Gastroesophageal sphincter (tissue), 4 donors: ENCODE measurements at regions not wholly inside any gene's neighbourhood (a gene's known extent, or its start where the extent isn't known, plus 50 kb on each side); places are given as distances from the start of the nearest gene placed in this dataset.

ENCODE experiments used
- ATAC-seq: fragments of 150-250 bp; one replicate; pipeline ENCODE4 v1.9.1; 2016; ENCODE audit warnings: mild to moderate bottlenecking, moderate library complexity
- H3K27ac ChIP-seq, 4 donors: fragments of 200-600 bp; sonication (generic) in 3 of 4; 1 replicate in 3 of 4; 2 replicates in 1 of 4; pipeline ENCODE4 v1.5.1; 2016 to 2019
- H3K27me3 ChIP-seq: fragments of 200-600 bp; sonication (generic); one replicate; pipeline ENCODE4 v1.5.1; 2019
- H3K36me3 ChIP-seq, 2 donors: fragments of 200-600 bp; sonication (generic); one replicate each; pipeline ENCODE4 v1.5.1; 2019; ENCODE audit warnings: control low read depth in 1 of 2
- H3K4me1 ChIP-seq, 3 donors: fragments of 200-600 bp; sonication (generic); 1 replicate in 2 of 3; 2 replicates in 1 of 3; pipeline ENCODE4 v1.5.1; 2016 to 2019; ENCODE audit warnings: control low read depth in 2 of 3
- H3K4me3 ChIP-seq, 2 donors: fragments of 200-600 bp; sonication (generic); one replicate each; pipeline ENCODE4 v1.5.1; 2019; ENCODE audit warnings: mild to moderate bottlenecking in 1 of 2, moderate library complexity in 1 of 2
- H3K9me3 ChIP-seq, 3 donors: fragments of 200-600 bp; sonication (generic); one replicate each; pipeline ENCODE4 v1.5.1; 2017 to 2019; ENCODE audit warnings: control low read depth in 2 of 3
- CTCF ChIP-seq, 4 experiments: fragments of 200-600 bp in 2 of 4; fragments of 450-650 bp in 2 of 4; sonication (generic) in 1 of 4; IDR thresholded peaks; one replicate each; pipeline ENCODE4 v1.5.1; 2017 to 2019; ENCODE audit warnings: antibody characterized with exemption in 4 of 4, mild to moderate bottlenecking in 2 of 4, moderate library complexity in 2 of 4
- EP300 ChIP-seq: sonication (generic); formaldehyde crosslinking; IDR thresholded peaks from one replicate; pipeline ENCODE4 v1.6.1; 2017; ENCODE audit warnings: antibody characterized with exemption, mild to moderate bottlenecking
- POLR2A ChIP-seq, 2 donors: fragments of 450-650 bp; IDR thresholded peaks; one replicate each; pipeline ENCODE4 v1.6.1; 2017; ENCODE audit warnings: antibody characterized with exemption in 2 of 2, mild to moderate bottlenecking in 2 of 2, moderate library complexity in 1 of 2
- POLR2AphosphoS5 ChIP-seq: sonication (generic); formaldehyde crosslinking; IDR thresholded peaks from one replicate; pipeline ENCODE4 v1.6.1; 2017; ENCODE audit warnings: antibody characterized with exemption
- WGBS, 2 donors: methylation state at CpG; one replicate each; pipeline ENCODE4 v1.1.5; 2018; ENCODE audit warnings: low coverage in 1 of 2; 5-methylcytosine and 5-hydroxymethylcytosine counted together

- Histone ChIP-seq H3K27me3 (peaks cover 98% of the 10 kb centered on the region), H3K27ac (no peak overlapping the region), H3K36me3 (no peaks in the 10 kb centered on the region), H3K4me3 (no peak overlapping the region), H3K4me1 (no peaks in the 10 kb centered on the region), H3K9me3 (peaks cover 0 to 100% (median 0%) of the 10 kb centered on the region in 3 donors)
- TF ChIP-seq POLR2AphosphoS5: no peak
- no peak for TF ChIP-seq CTCF (IDR thresholded peaks at IDR 0.05)
- no peak for TF ChIP-seq EP300
- TF ChIP-seq POLR2A (IDR thresholded peaks at IDR 0.05): no peak
- WGBS, 2 donors: 48% methylated on average over 12 of the region's 30 CpGs; no CpG with 5 or more reads in 1 of the 2 donors
- no peak for ATAC-seq
Observed at GRCh38 chr12:34361721-34362316, 339.5 kb downstream of the ALG10 start.

- TF ChIP-seq CTCF (IDR thresholded peaks at IDR 0.05) (no peak), EP300 (no peak), POLR2AphosphoS5 (no peak), POLR2A (IDR thresholded peaks at IDR 0.05) (no peak)
- Histone ChIP-seq H3K4me1 (no peaks in the 10 kb centered on the region), H3K27me3 (peaks cover 96% of the 10 kb centered on the region), H3K4me3 (no peak overlapping the region), H3K36me3 (no peaks in the 10 kb centered on the region), H3K27ac (no peak overlapping the region), H3K9me3 (peaks cover 0 to 100% (median 0%) of the 10 kb centered on the region in 3 donors)
- 50 to 60% methylated on average over 14 to 19 of the region's 39 CpGs for WGBS, 2 donors
- no peak for ATAC-seq
Observed at GRCh38 chr12:34363050-34363673, 340.9 kb downstream of the ALG10 start.

- H3K4me3 ChIP-seq: no peak overlapping the region
- TF ChIP-seq CTCF (IDR thresholded peaks at IDR 0.05) (no peak), EP300 (no peak), POLR2A (IDR thresholded peaks at IDR 0.05) (no peak), POLR2AphosphoS5 (no peak)
- peaks cover 59% of the 10 kb centered on the region for H3K27me3 ChIP-seq
- H3K36me3 ChIP-seq: no peaks in the 10 kb centered on the region
- H3K4me1 ChIP-seq: no peaks in the 10 kb centered on the region
- H3K9me3 ChIP-seq: peaks cover 0 to 100% (median 0%) of the 10 kb centered on the region in 3 donors
- WGBS, 2 donors: 53 to 62% methylated on average over 6 to 7 of the region's 15 CpGs
- no peak overlapping the region for H3K27ac ChIP-seq
- ATAC-seq: no peak
Observed at GRCh38 chr12:34368079-34368478, 345.8 kb downstream of the ALG10 start.

GRCh38 chr12:34371050-34371449 is 348.8 kb downstream of the ALG10 start:
- Histone ChIP-seq H3K4me3 (no peak overlapping the region), H3K27me3 (peaks cover 45% of the 10 kb centered on the region), H3K36me3 (no peaks in the 10 kb centered on the region), H3K4me1 (no peaks in the 10 kb centered on the region), H3K27ac (no peak overlapping the region), H3K9me3 (peaks cover 0 to 100% (median 0%) of the 10 kb centered on the region in 3 donors)
- no peak for ATAC-seq
- WGBS, 2 donors: 51 to 72% methylated on average over 3 to 13 of the region's 17 CpGs
- TF ChIP-seq POLR2A (IDR thresholded peaks at IDR 0.05) (no peak), EP300 (no peak)

GRCh38 chr12:34372003-34372402 is 349.7 kb downstream of the ALG10 start:
- no peak for ATAC-seq
- no peaks in the 10 kb centered on the region for H3K4me1 ChIP-seq
- TF ChIP-seq POLR2A (IDR thresholded peaks at IDR 0.05) (no peak), CTCF (IDR thresholded peaks at IDR 0.05) (no peak), EP300 (no peak), POLR2AphosphoS5 (no peak)
- peaks cover 47% of the 10 kb centered on the region for H3K27me3 ChIP-seq
- H3K36me3 ChIP-seq: no peaks in the 10 kb centered on the region
- no peak overlapping the region for H3K4me3 ChIP-seq
- no peak overlapping the region for H3K27ac ChIP-seq
- 48% methylated on average over 14 of the region's 21 CpGs; no CpG with 5 or more reads in 1 of the 2 donors for WGBS, 2 donors
- H3K9me3 ChIP-seq: peaks cover 0 to 100% (median 0%) of the 10 kb centered on the region in 3 donors
